CD4-positive, alpha-beta T cell treated with Interleukin-12 subunit alpha and Interleukin-12 subunit beta, for 1 hour (primary cell): ENCODE measurements at regions not wholly inside any gene's neighbourhood (a gene's known extent, or its start where the extent isn't known, plus 50 kb on each side); places are given as distances from the start of the nearest gene placed in this dataset.
"Not testable (repeated sequence)": the region's sequence is repeated elsewhere in the genome, so short reads cannot be mapped to it uniquely, and the experiment has no call there.

Source experiments
- DNase-seq: peaks from one replicate; pipeline ENCODE4 v3.0.0-alpha.2; 2020

- DNase-seq: no peak
Measured at GRCh38 chr1:101588677-101589076, 351.9 kb downstream of the S1PR1 start.

GRCh38 chr1:101592845-101593244 is 356.0 kb downstream of the S1PR1 start:
- no peak for DNase-seq

GRCh38 chr1:101595881-101596374 is 359.1 kb downstream of the S1PR1 start:
- no peak for DNase-seq

GRCh38 chr1:101600615-101601014 is 363.8 kb downstream of the S1PR1 start:
- not testable (repeated sequence) for DNase-seq

GRCh38 chr1:101603726-101604125 is 366.9 kb downstream of the S1PR1 start:
- no peak for DNase-seq

- DNase-seq: no peak
Measured at GRCh38 chr1:101605878-101606277, 369.1 kb downstream of the S1PR1 start.

- no peak for DNase-seq
Measured at GRCh38 chr1:101613546-101613945, 376.7 kb downstream of the S1PR1 start.

- no peak for DNase-seq
Measured at GRCh38 chr1:101618900-101619299, 377.8 kb downstream of the OLFM3 start.

- no peak for DNase-seq
Measured at GRCh38 chr1:101632548-101633272, 364.0 kb downstream of the OLFM3 start.

- no peak for DNase-seq
Measured at GRCh38 chr1:101645810-101646209, 350.9 kb downstream of the OLFM3 start.

GRCh38 chr1:101652484-101652883 is 344.2 kb downstream of the OLFM3 start:
- DNase-seq: no peak

GRCh38 chr1:101653482-101653946 is 343.2 kb downstream of the OLFM3 start:
- DNase-seq: no peak

GRCh38 chr1:101664726-101665125 is 332.0 kb downstream of the OLFM3 start:
- no peak for DNase-seq

- no peak for DNase-seq
Measured at GRCh38 chr1:101667761-101668160, 329.0 kb downstream of the OLFM3 start.

GRCh38 chr1:101683136-101683535 is 313.6 kb downstream of the OLFM3 start:
- DNase-seq: no peak

- DNase-seq: no peak
Measured at GRCh38 chr1:101683561-101683960, 313.2 kb downstream of the OLFM3 start.

- DNase-seq: no peak
Measured at GRCh38 chr1:101697072-101697471, 299.7 kb downstream of the OLFM3 start.

- no peak for DNase-seq
Measured at GRCh38 chr1:101698681-101699080, 298.0 kb downstream of the OLFM3 start.

- no peak for DNase-seq
Measured at GRCh38 chr1:101704895-101705294, 291.8 kb downstream of the OLFM3 start.

- no peak for DNase-seq
Measured at GRCh38 chr1:101706366-101706765, 290.4 kb downstream of the OLFM3 start.

GRCh38 chr1:101709721-101710120 is 287.0 kb downstream of the OLFM3 start:
- no peak for DNase-seq

GRCh38 chr1:101713760-101714159 is 283.0 kb downstream of the OLFM3 start:
- DNase-seq: no peak

GRCh38 chr1:101723415-101723814 is 273.3 kb downstream of the OLFM3 start:
- no peak for DNase-seq

GRCh38 chr1:101728029-101728428 is 268.7 kb downstream of the OLFM3 start:
- DNase-seq: no peak

GRCh38 chr1:101730559-101730958 is 266.2 kb downstream of the OLFM3 start:
- no peak for DNase-seq
